ENCODE measurements at regions not wholly inside any gene's neighbourhood (a gene's known extent, or its start where the extent isn't known, plus 50 kb on each side); places are given as distances from the start of the nearest gene placed in this dataset.
A peak's percentile ranks its signal among the peaks of the same experiment; 100 is the strongest.

DNA sequence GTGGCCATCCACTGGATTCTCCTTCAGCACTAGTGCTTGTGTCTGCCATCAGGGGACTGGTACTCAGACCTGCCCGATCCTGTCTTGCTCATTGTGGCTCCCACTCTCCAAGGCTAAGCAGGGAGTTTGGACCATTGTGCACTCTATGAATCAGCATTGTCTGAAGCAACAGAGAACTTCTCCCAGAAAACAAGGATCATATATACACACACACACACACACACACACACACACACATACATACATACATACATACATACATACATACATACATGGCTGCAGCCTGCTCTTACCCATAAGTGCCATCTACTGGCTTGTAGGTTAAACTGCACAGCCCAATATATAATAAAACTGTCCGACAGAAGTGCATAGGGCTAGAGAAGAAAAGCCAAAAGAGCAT, 345.3 kb upstream of the LCORL start:
- Histone ChIP-seq H3K36me3 (ENCODE audit: control insufficient read depth in 1 of 2, insufficient read depth in 2 of 2, low read depth in 1 of 2, low read length in 2 of 2) (no peaks in the 10 kb centered on the region), H3K23ac (ENCODE audit: low read length in 2 of 2) (no peak overlapping the region), H2BK12ac (ENCODE audit: low read length in 2 of 2) (no peak overlapping the region), H4K8ac (ENCODE audit: low read length) (no peak overlapping the region), H2BK120ac (ENCODE audit: low read depth, low read length) (no peak overlapping the region), H2BK15ac (ENCODE audit: low read depth, poor library complexity, severe bottlenecking) (no peak overlapping the region), H2AK5ac (ENCODE audit: low read length, severe bottlenecking) (no peak overlapping the region), H2AFZ (ENCODE audit: low read depth, low read length) (no peak overlapping the region), H3K9me3 (ENCODE audit: control insufficient read depth, low read length) (no peaks in the 10 kb centered on the region), H2BK5ac (ENCODE audit: low read depth, low read length, poor library complexity, severe bottlenecking) (no peak overlapping the region), H3K4me2 (ENCODE audit: low read length, poor library complexity, severe bottlenecking) (no peak overlapping the region), H3K9ac (ENCODE audit: low read length) (no peak overlapping the region), H3K79me1 (replicated peaks; ENCODE audit: low read length, poor library complexity, severe bottlenecking) (no peaks in the 10 kb centered on the region), H3K4me3 (ENCODE audit: insufficient read depth in 1 of 2, low read depth in 1 of 2, low read length in 2 of 2) (no peak overlapping the region), H3K4ac (ENCODE audit: low read depth in 1 of 2, low read length in 2 of 2) (no peak overlapping the region), H3K14ac (ENCODE audit: low read length in 2 of 2) (no peak overlapping the region), H4K91ac (ENCODE audit: low read length) (no peak overlapping the region), H3K4me1 (ENCODE audit: control insufficient read depth, insufficient read depth, low read depth, low read length) (no peaks in the 10 kb centered on the region), H3K27me3 (ENCODE audit: control insufficient read depth in 1 of 2, insufficient read depth in 1 of 2, low read length in 2 of 2) (no peaks in the 10 kb centered on the region), H3K18ac (ENCODE audit: low read depth in 1 of 2, low read length in 2 of 2) (no peak overlapping the region), H3K27ac (ENCODE audit: low read length, poor library complexity, severe bottlenecking) (no peak overlapping the region)
- peak; percentile 11 for DNase-seq
- 83% methylated on average over 1 of the region's 2 CpGs for WGBS

DNA sequence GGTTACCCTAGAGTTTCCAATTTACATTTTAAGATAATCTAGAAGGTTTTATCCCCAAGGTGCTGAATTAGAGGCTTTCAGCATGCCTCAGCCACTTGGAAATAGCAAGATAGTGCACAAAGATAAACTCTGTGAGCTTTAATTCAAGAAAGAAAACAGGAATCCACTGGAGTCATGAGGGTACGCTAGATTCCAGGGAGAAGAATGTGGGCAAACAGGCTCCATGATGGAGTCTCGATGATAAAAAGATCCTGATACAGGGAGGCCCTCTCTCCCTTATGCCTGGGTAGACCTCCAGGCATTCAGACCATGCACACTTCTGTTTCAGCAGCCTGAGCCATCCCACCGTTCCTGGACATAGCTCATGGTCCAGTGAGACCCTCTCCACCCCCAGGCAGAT, 344.6 kb upstream of the LCORL start:
- Histone ChIP-seq H3K9me3 (ENCODE audit: control insufficient read depth, low read length) (no peaks in the 10 kb centered on the region), H3K23ac (ENCODE audit: low read length in 2 of 2) (no peak overlapping the region), H4K91ac (ENCODE audit: low read length) (no peak overlapping the region), H2BK5ac (ENCODE audit: low read depth, low read length, poor library complexity, severe bottlenecking) (no peak overlapping the region), H2AK5ac (ENCODE audit: low read length, severe bottlenecking) (no peak overlapping the region), H3K4ac (ENCODE audit: low read depth in 1 of 2, low read length in 2 of 2) (no peak overlapping the region), H3K36me3 (ENCODE audit: control insufficient read depth in 1 of 2, insufficient read depth in 2 of 2, low read depth in 1 of 2, low read length in 2 of 2) (no peaks in the 10 kb centered on the region), H2AFZ (ENCODE audit: low read depth, low read length) (no peak overlapping the region), H3K4me2 (ENCODE audit: low read length, poor library complexity, severe bottlenecking) (no peak overlapping the region), H3K9ac (ENCODE audit: low read length) (no peak overlapping the region), H2BK15ac (ENCODE audit: low read depth, poor library complexity, severe bottlenecking) (no peak overlapping the region), H3K79me1 (replicated peaks; ENCODE audit: low read length, poor library complexity, severe bottlenecking) (no peaks in the 10 kb centered on the region), H2BK120ac (ENCODE audit: low read depth, low read length) (no peak overlapping the region), H3K18ac (ENCODE audit: low read depth in 1 of 2, low read length in 2 of 2) (no peak overlapping the region), H4K8ac (ENCODE audit: low read length) (no peak overlapping the region), H3K4me3 (ENCODE audit: insufficient read depth in 1 of 2, low read depth in 1 of 2, low read length in 2 of 2) (no peak overlapping the region), H3K27ac (ENCODE audit: low read length, poor library complexity, severe bottlenecking) (no peak overlapping the region), H3K4me1 (ENCODE audit: control insufficient read depth, insufficient read depth, low read depth, low read length) (no peaks in the 10 kb centered on the region), H3K14ac (ENCODE audit: low read length in 2 of 2) (no peak overlapping the region), H2BK12ac (ENCODE audit: low read length in 2 of 2) (no peak overlapping the region), H3K27me3 (ENCODE audit: control insufficient read depth in 1 of 2, insufficient read depth in 1 of 2, low read length in 2 of 2) (no peaks in the 10 kb centered on the region)
- no peak for DNase-seq
- 53% methylated on average over 3 of the region's 3 CpGs for WGBS

DNA sequence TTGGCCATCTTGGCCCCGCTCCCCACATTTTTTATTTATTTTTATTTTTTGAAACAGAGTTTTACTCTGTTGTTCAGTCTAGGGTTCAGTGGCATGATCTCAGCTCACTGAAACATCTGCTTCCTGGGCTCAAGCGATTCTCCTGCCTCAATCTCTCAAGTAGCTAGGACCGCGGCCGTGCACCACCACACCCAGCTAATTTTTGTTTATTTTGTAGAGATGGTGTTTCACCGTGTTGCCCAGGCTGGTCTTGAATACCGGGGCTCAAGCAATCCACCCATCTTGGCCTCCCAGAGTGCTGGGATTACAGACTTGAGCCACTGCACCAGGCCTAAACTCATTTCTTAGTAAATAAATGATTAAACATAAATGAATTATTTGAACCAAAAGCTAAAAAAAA, 322.0 kb upstream of the LCORL start:
- Histone ChIP-seq H3K4me3 (ENCODE audit: insufficient read depth in 1 of 2, low read depth in 1 of 2, low read length in 2 of 2) (no peak overlapping the region), H4K91ac (ENCODE audit: low read length) (no peak overlapping the region), H3K4me1 (ENCODE audit: control insufficient read depth, insufficient read depth, low read depth, low read length) (no peaks in the 10 kb centered on the region), H3K23ac (ENCODE audit: low read length in 2 of 2) (no peak overlapping the region), H3K9ac (ENCODE audit: low read length) (no peak overlapping the region), H2AFZ (ENCODE audit: low read depth, low read length) (no peak overlapping the region), H2BK5ac (ENCODE audit: low read depth, low read length, poor library complexity, severe bottlenecking) (no peak overlapping the region), H2BK12ac (ENCODE audit: low read length in 2 of 2) (no peak overlapping the region), H3K4me2 (ENCODE audit: low read length, poor library complexity, severe bottlenecking) (no peak overlapping the region), H3K79me1 (replicated peaks; ENCODE audit: low read length, poor library complexity, severe bottlenecking) (no peaks in the 10 kb centered on the region), H2BK15ac (ENCODE audit: low read depth, poor library complexity, severe bottlenecking) (no peak overlapping the region), H3K36me3 (ENCODE audit: control insufficient read depth in 1 of 2, insufficient read depth in 2 of 2, low read depth in 1 of 2, low read length in 2 of 2) (no peaks in the 10 kb centered on the region), H3K4ac (ENCODE audit: low read depth in 1 of 2, low read length in 2 of 2) (no peak overlapping the region), H3K14ac (ENCODE audit: low read length in 2 of 2) (no peak overlapping the region), H2BK120ac (ENCODE audit: low read depth, low read length) (no peak overlapping the region), H3K27ac (ENCODE audit: low read length, poor library complexity, severe bottlenecking) (no peak overlapping the region), H3K18ac (ENCODE audit: low read depth in 1 of 2, low read length in 2 of 2) (no peak overlapping the region), H3K27me3 (ENCODE audit: control insufficient read depth in 1 of 2, insufficient read depth in 1 of 2, low read length in 2 of 2) (no peaks in the 10 kb centered on the region), H4K8ac (ENCODE audit: low read length) (no peak overlapping the region), H3K9me3 (ENCODE audit: control insufficient read depth, low read length) (peaks cover 4% of the 10 kb centered on the region), H2AK5ac (ENCODE audit: low read length, severe bottlenecking) (no peak overlapping the region)
- WGBS = 91% methylated on average over 4 of the region's 7 CpGs
- DNase-seq = no peak

DNA sequence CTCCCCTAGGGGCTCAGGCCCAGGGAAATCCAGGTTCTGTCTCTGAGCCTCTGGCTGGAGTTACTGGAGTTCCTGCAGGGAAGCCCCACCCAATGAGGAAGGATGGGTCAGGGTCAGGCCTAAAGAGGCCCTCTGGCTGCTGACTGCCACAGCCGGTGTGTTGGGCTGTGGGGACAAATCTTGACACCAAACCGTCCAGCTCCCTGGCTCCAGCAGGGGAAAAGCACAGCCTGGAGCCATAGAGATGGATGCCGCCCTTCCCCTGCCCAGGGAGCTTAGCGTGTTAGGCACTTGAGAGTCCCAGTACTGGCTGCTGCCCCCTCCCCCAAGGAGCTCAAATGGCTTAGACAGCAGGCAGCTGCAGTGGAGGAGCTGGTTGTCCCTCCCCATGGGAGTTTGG, 321.3 kb upstream of the LCORL start:
- H3K23ac ChIP-seq (ENCODE audit: low read length in 2 of 2) = no peak overlapping the region
- no peaks in the 10 kb centered on the region for H3K36me3 ChIP-seq (ENCODE audit: control insufficient read depth in 1 of 2, insufficient read depth in 2 of 2, low read depth in 1 of 2, low read length in 2 of 2)
- H2AK5ac ChIP-seq (ENCODE audit: low read length, severe bottlenecking) = no peak overlapping the region
- no peak overlapping the region for H3K27ac ChIP-seq (ENCODE audit: low read length, poor library complexity, severe bottlenecking)
- no peak overlapping the region for H4K91ac ChIP-seq (ENCODE audit: low read length)
- H2BK15ac ChIP-seq (ENCODE audit: low read depth, poor library complexity, severe bottlenecking) = no peak overlapping the region
- no peak overlapping the region for H3K18ac ChIP-seq (ENCODE audit: low read depth in 1 of 2, low read length in 2 of 2)
- no peak overlapping the region for H2AFZ ChIP-seq (ENCODE audit: low read depth, low read length)
- peaks cover 4% of the 10 kb centered on the region for H3K9me3 ChIP-seq (ENCODE audit: control insufficient read depth, low read length)
- H3K4me2 ChIP-seq (ENCODE audit: low read length, poor library complexity, severe bottlenecking) = no peak overlapping the region
- H3K9ac ChIP-seq (ENCODE audit: low read length) = no peak overlapping the region
- H3K4ac ChIP-seq (ENCODE audit: low read depth in 1 of 2, low read length in 2 of 2) = no peak overlapping the region
- WGBS = 71% methylated on average over 4 of the region's 4 CpGs
- no peak overlapping the region for H2BK12ac ChIP-seq (ENCODE audit: low read length in 2 of 2)
- no peak overlapping the region for H2BK120ac ChIP-seq (ENCODE audit: low read depth, low read length)
- no peaks in the 10 kb centered on the region for H3K27me3 ChIP-seq (ENCODE audit: control insufficient read depth in 1 of 2, insufficient read depth in 1 of 2, low read length in 2 of 2)
- H3K4me3 ChIP-seq (ENCODE audit: insufficient read depth in 1 of 2, low read depth in 1 of 2, low read length in 2 of 2) = no peak overlapping the region
- no peak overlapping the region for H2BK5ac ChIP-seq (ENCODE audit: low read depth, low read length, poor library complexity, severe bottlenecking)
- H3K79me1 ChIP-seq (replicated peaks; ENCODE audit: low read length, poor library complexity, severe bottlenecking) = no peaks in the 10 kb centered on the region
- no peak for DNase-seq
- no peak overlapping the region for H3K14ac ChIP-seq (ENCODE audit: low read length in 2 of 2)
- H4K8ac ChIP-seq (ENCODE audit: low read length) = no peak overlapping the region
- H3K4me1 ChIP-seq (ENCODE audit: control insufficient read depth, insufficient read depth, low read depth, low read length) = no peaks in the 10 kb centered on the region

Measured in mesenchymal stem cell (in vitro differentiated cells and primary cell).